SK-N-SH treated with all-trans-retinoic acid at 6 μM for 48 hours (cell line): ENCODE measurements at regions not wholly inside any gene's neighbourhood (a gene's known extent, or its start where the extent isn't known, plus 50 kb on each side); places are given as distances from the start of the nearest gene placed in this dataset.

Source experiments
- ATAC-seq: fragments of 200-7000 bp; cut with Tn5 transposase; 3 replicates; pipeline ENCODE4 v1.9.1; 2020; ENCODE audit warnings: mild to moderate bottlenecking, moderate library complexity
- ARNTL ChIP-seq: fragments of 450-650 bp; formaldehyde crosslinking; IDR thresholded peaks from 2 replicates; pipeline ENCODE4 v1.5.0; 2020; ENCODE audit warnings: low read depth, mild to moderate bottlenecking, moderate library complexity, borderline replicate concordance
- BACH2 ChIP-seq: fragments of 250-450 bp; sonication (Bioruptor Pico); IDR thresholded peaks from 2 replicates; pipeline ENCODE4 v1.9.0; 2021; ENCODE audit warnings: mild to moderate bottlenecking, borderline replicate concordance
- CREB5 ChIP-seq: fragments of 250-450 bp; sonication (Bioruptor Pico); IDR thresholded peaks from 2 replicates; pipeline ENCODE4 v1.5.1; 2020; ENCODE audit warnings: low read depth, mild to moderate bottlenecking, moderate library complexity
- CSDC2 ChIP-seq: fragments of 250-450 bp; sonication (Bioruptor Pico); IDR thresholded peaks from 2 replicates; pipeline ENCODE4 v1.5.0; 2020; ENCODE audit warnings: mild to moderate bottlenecking, moderate library complexity
- GLIS3 ChIP-seq: fragments of 250-450 bp; sonication (Bioruptor Pico); IDR thresholded peaks from 2 replicates; pipeline ENCODE4 v1.5.0; 2020; ENCODE audit warnings: mild to moderate bottlenecking, moderate library complexity
- ISL1 ChIP-seq: fragments of 250-450 bp; sonication (Bioruptor Pico); IDR thresholded peaks from 2 replicates; pipeline ENCODE4 v2.1.2; 2022; ENCODE audit warnings: mild to moderate bottlenecking, moderate library complexity
- OSR1 ChIP-seq: fragments of 250-450 bp; sonication (Bioruptor Pico); IDR thresholded peaks from 2 replicates; pipeline ENCODE4 v1.8.0; 2022; ENCODE audit warnings: moderate library complexity, mild to moderate bottlenecking, inconsistent platforms
- PPARA ChIP-seq: fragments of 250-450 bp; sonication (Bioruptor Pico); IDR thresholded peaks from 2 replicates; pipeline ENCODE4 v1.5.0; 2020; ENCODE audit warnings: mild to moderate bottlenecking, borderline replicate concordance
- RARB ChIP-seq: fragments of 250-450 bp; sonication (Bioruptor Pico); IDR thresholded peaks from 2 replicates; pipeline ENCODE4 v1.8.0; 2021; ENCODE audit warnings: mild to moderate bottlenecking, moderate library complexity
- SNAI2 ChIP-seq: fragments of 250-450 bp; sonication (Bioruptor Pico); IDR thresholded peaks from 2 replicates; pipeline ENCODE4 v1.5.0; 2020; ENCODE audit warnings: mild to moderate bottlenecking, moderate library complexity
- TCF4 ChIP-seq: fragments of 250-450 bp; sonication (Bioruptor Pico); IDR thresholded peaks from 2 replicates; pipeline ENCODE4 v1.8.0; 2021; ENCODE audit warnings: mild to moderate bottlenecking, moderate library complexity, borderline replicate concordance
- TOX ChIP-seq: fragments of 250-450 bp; sonication (Bioruptor Pico); IDR thresholded peaks from 2 replicates; pipeline ENCODE4 v1.8.0; 2021; ENCODE audit warnings: mild to moderate bottlenecking, moderate library complexity, borderline replicate concordance
- ZC3H10 ChIP-seq: fragments of 250-450 bp; sonication (Bioruptor Pico); IDR thresholded peaks from 2 replicates; pipeline ENCODE4 v1.5.1; 2021; ENCODE audit warnings: mild to moderate bottlenecking, moderate library complexity
- ZFP3 ChIP-seq: fragments of 250-450 bp; sonication (Bioruptor Pico); IDR thresholded peaks from 2 replicates; pipeline ENCODE4 v1.5.0; 2020; ENCODE audit warnings: mild to moderate bottlenecking, moderate library complexity
- ZFP30 ChIP-seq: fragments of 450-650 bp; formaldehyde crosslinking; IDR thresholded peaks from 2 replicates; pipeline ENCODE4 v1.5.0; 2022; ENCODE audit warnings: mild to moderate bottlenecking, moderate library complexity
- ZNF565 ChIP-seq: fragments of 450-650 bp; formaldehyde crosslinking; conservative IDR thresholded peaks from 2 replicates; pipeline ENCODE4 v1.5.0; 2020; ENCODE audit warnings: low read depth, mild to moderate bottlenecking, moderate library complexity
- ZNF70 ChIP-seq: fragments of 450-650 bp; formaldehyde crosslinking; IDR thresholded peaks from 2 replicates; pipeline ENCODE4 v1.5.0; 2020; ENCODE audit warnings: mild to moderate bottlenecking, moderate library complexity
- ZNF8 ChIP-seq: fragments of 450-650 bp; formaldehyde crosslinking; IDR thresholded peaks from 2 replicates; pipeline ENCODE4 v1.5.0; 2020; ENCODE audit warnings: mild to moderate bottlenecking, moderate library complexity
- TF ChIP-seq, protein P1 (sequence below): fragments of 250-450 bp; sonication (Bioruptor Pico); IDR thresholded peaks from 2 replicates; pipeline ENCODE4 v1.5.1; 2021; ENCODE audit warnings: mild to moderate bottlenecking, moderate library complexity
- TF ChIP-seq, protein P2 (sequence below): fragments of 250-450 bp; sonication (Bioruptor Pico); IDR thresholded peaks from 2 replicates; pipeline ENCODE4 v1.8.0; 2021; ENCODE audit warnings: low read depth, mild to moderate bottlenecking, moderate library complexity, borderline replicate concordance
- TF ChIP-seq, protein P3 (sequence below): fragments of 250-450 bp; sonication (Bioruptor Pico); IDR thresholded peaks from 2 replicates; pipeline ENCODE4 v1.8.0; 2020; ENCODE audit warnings: mild to moderate bottlenecking, moderate library complexity, borderline replicate concordance

GRCh38 chr2:226176283-226176984, 623.2 kb downstream of the IRS1 start:
- no peak for ATAC-seq

GRCh38 chr2:226174390-226174789, 625.2 kb downstream of the IRS1 start:
- no peak for ATAC-seq
- TF ChIP-seq PPARA (CRISPR knock-in tag) = no peak
- TF ChIP-seq, all 23 proteins: peak for 0

More at GRCh38 chr2:226176283-226176984, 623.2 kb downstream of the IRS1 start:
- TF ChIP-seq ZFP30 (CRISPR knock-in tag) (no peak), GLIS3 (CRISPR knock-in tag) (no peak), ZFP3 (CRISPR knock-in tag) (no peak), OSR1 (CRISPR knock-in tag) (no peak), ISL1 (CRISPR knock-in tag) (no peak), ARNTL (CRISPR knock-in tag) (no peak), ZNF565 (no peak), TCF4 (CRISPR knock-in tag) (no peak), BACH2 (no peak), RARB (CRISPR knock-in tag) (no peak)

DNA sequence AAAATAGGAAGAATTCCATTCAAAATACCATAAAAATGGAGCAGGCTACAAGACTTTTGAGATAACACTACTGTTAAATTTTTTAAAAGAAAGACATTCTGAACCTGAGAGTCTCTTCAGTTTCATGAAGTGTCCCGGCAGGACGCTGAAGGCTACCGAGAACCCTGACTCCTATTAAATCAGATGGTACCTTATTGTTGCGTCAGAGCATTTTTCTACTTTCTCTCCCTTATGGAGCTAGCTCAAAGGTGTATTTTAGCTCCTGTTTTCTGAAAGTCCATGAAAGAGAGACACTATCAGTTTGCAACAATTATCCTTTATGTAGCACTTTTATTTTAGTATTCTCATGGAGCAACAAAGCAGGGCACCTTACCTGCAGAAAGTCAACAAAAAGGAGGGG, 626.7 kb downstream of the IRS1 start:
- TF ChIP-seq, protein P1, sequence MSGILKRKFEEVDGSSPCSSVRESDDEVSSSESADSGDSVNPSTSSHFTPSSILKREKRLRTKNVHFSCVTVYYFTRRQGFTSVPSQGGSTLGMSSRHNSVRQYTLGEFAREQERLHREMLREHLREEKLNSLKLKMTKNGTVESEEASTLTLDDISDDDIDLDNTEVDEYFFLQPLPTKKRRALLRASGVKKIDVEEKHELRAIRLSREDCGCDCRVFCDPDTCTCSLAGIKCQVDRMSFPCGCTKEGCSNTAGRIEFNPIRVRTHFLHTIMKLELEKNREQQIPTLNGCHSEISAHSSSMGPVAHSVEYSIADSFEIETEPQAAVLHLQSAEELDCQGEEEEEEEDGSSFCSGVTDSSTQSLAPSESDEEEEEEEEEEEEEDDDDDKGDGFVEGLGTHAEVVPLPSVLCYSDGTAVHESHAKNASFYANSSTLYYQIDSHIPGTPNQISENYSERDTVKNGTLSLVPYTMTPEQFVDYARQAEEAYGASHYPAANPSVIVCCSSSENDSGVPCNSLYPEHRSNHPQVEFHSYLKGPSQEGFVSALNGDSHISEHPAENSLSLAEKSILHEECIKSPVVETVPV (CRISPR knock-in tag) = no peak
- TF ChIP-seq SNAI2 (CRISPR knock-in tag) = no peak
- TF ChIP-seq BACH2 = no peak
- no peak for TF ChIP-seq ZNF565
- no peak for TF ChIP-seq ZNF70 (CRISPR knock-in tag)
- TF ChIP-seq RARB (CRISPR knock-in tag) = no peak
- no peak for TF ChIP-seq ZNF8
- TF ChIP-seq PPARA (CRISPR knock-in tag) = no peak
- TF ChIP-seq OSR1 (CRISPR knock-in tag) = no peak
- no peak for TF ChIP-seq CSDC2
- TF ChIP-seq, protein P2, sequence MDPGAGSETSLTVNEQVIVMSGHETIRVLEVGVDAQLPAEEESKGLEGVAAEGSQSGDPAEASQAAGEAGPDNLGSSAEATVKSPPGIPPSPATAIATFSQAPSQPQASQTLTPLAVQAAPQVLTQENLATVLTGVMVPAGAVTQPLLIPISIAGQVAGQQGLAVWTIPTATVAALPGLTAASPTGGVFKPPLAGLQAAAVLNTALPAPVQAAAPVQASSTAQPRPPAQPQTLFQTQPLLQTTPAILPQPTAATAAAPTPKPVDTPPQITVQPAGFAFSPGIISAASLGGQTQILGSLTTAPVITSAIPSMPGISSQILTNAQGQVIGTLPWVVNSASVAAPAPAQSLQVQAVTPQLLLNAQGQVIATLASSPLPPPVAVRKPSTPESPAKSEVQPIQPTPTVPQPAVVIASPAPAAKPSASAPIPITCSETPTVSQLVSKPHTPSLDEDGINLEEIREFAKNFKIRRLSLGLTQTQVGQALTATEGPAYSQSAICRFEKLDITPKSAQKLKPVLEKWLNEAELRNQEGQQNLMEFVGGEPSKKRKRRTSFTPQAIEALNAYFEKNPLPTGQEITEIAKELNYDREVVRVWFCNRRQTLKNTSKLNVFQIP (CRISPR knock-in tag) = no peak
- no peak for TF ChIP-seq TOX (CRISPR knock-in tag)
- TF ChIP-seq ZFP3 (CRISPR knock-in tag) = no peak
- TF ChIP-seq ARNTL (CRISPR knock-in tag) = no peak
- ATAC-seq = no peak

GRCh38 chr2:226172309-226172708, 627.3 kb downstream of the IRS1 start:
- ATAC-seq = no peak
- TF ChIP-seq TCF4 (CRISPR knock-in tag) (no peak), GLIS3 (CRISPR knock-in tag) (no peak), ISL1 (CRISPR knock-in tag) (no peak), ARNTL (CRISPR knock-in tag) (no peak), ZNF70 (CRISPR knock-in tag) (no peak), ZC3H10 (CRISPR knock-in tag) (no peak), CREB5 (no peak), ZFP30 (CRISPR knock-in tag) (no peak), TOX (CRISPR knock-in tag) (no peak), ZFP3 (CRISPR knock-in tag) (no peak)
- TF ChIP-seq, protein P1 (CRISPR knock-in tag) = no peak
- TF ChIP-seq, protein P2 (CRISPR knock-in tag) = no peak
- TF ChIP-seq, protein P3, sequence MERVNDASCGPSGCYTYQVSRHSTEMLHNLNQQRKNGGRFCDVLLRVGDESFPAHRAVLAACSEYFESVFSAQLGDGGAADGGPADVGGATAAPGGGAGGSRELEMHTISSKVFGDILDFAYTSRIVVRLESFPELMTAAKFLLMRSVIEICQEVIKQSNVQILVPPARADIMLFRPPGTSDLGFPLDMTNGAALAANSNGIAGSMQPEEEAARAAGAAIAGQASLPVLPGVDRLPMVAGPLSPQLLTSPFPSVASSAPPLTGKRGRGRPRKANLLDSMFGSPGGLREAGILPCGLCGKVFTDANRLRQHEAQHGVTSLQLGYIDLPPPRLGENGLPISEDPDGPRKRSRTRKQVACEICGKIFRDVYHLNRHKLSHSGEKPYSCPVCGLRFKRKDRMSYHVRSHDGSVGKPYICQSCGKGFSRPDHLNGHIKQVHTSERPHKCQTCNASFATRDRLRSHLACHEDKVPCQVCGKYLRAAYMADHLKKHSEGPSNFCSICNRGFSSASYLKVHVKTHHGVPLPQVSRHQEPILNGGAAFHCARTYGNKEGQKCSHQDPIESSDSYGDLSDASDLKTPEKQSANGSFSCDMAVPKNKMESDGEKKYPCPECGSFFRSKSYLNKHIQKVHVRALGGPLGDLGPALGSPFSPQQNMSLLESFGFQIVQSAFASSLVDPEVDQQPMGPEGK (CRISPR knock-in tag) = no peak
